ENCODE measurements at regions not wholly inside any gene's neighbourhood (a gene's known extent, or its start where the extent isn't known, plus 50 kb on each side); places are given as distances from the start of the nearest gene placed in this dataset.
"Not testable (repeated sequence)": the region's sequence is repeated elsewhere in the genome, so short reads cannot be mapped to it uniquely, and the experiment has no call there.

DNA sequence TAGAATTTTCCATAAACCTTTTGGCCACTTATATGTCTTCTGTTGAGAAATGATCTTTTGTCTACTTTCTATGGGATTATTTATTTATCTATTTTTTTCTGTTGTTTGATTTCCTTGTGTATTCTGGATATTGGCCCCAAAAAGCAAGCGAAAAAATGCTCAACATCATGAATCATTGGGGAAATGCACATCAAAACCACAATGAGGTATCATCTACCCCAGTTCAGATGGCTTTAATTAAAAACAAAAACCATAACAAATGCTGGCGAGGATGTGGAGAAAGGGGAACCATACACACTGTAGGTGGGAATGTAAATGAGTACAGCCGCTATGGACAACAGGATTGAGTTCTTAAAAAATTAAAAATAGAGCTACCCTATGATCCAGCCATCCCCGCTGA, 125.0 kb upstream of the LPCAT1 start:
- no peaks in the 10 kb centered on the region for H3K79me2 ChIP-seq (ENCODE audit: low read length)

DNA sequence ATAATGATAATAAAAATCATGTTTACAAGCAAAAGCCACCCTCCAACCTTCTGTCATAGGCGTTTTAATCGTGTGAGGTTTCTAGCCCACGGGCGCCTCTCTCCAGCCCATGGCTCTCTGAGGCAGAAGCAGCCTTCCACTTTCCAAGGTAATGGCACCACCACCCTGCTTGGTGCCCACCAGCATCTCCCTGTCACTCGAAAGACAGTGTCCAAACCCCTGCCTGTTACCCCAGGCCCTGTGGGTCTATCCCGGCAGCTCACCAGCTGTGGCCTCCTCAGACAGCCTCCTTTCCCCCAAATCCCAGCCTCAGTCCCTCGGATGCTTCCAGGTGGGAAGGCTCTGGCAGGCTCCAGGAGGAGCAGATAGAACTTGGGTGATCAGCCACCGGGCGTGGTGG, 123.8 kb upstream of the LPCAT1 start:
- Histone ChIP-seq H3F3A (ENCODE audit: insufficient read depth, low read length) (no peaks in the 10 kb centered on the region), H2AFZ (ENCODE audit: low read length) (no peak overlapping the region), H3K9ac (ENCODE audit: low read length) (no peak overlapping the region), H3K4me3 (ENCODE audit: low read length) (no peak overlapping the region), H3K27ac (ENCODE audit: low read length) (no peak overlapping the region), H3K79me2 (ENCODE audit: low read length) (no peaks in the 10 kb centered on the region), H3K9me2 (replicated peaks; ENCODE audit: insufficient read depth, low read length) (no peaks in the 10 kb centered on the region), H3K4me2 (ENCODE audit: low read depth, low read length) (no peak overlapping the region), H3K9me3 (replicated peaks; ENCODE audit: insufficient read depth, low read length) (no peaks in the 10 kb centered on the region), H3K27me3 (replicated peaks; ENCODE audit: insufficient read depth, low read length) (peaks cover 7% of the 10 kb centered on the region), H3K36me3 (replicated peaks; ENCODE audit: insufficient read depth, low read length) (no peaks in the 10 kb centered on the region), H3K4me1 (ENCODE audit: low read length) (0 out of 2 replicates have a peak, but pooled peaks cover 3% of the 10 kb centered on the region), H4K20me1 (ENCODE audit: insufficient read depth, low read length) (no peaks in the 10 kb centered on the region)
- no peak for DNase-seq
- TF ChIP-seq EZH2 (optimal IDR thresholded peaks at IDR 0.05; ENCODE audit: low read depth, low read length) = no peak
- no peak for TF ChIP-seq EZH2phosphoT487 (IDR thresholded peaks at IDR 0.05; ENCODE audit: low read length)
- TF ChIP-seq, protein P1, sequence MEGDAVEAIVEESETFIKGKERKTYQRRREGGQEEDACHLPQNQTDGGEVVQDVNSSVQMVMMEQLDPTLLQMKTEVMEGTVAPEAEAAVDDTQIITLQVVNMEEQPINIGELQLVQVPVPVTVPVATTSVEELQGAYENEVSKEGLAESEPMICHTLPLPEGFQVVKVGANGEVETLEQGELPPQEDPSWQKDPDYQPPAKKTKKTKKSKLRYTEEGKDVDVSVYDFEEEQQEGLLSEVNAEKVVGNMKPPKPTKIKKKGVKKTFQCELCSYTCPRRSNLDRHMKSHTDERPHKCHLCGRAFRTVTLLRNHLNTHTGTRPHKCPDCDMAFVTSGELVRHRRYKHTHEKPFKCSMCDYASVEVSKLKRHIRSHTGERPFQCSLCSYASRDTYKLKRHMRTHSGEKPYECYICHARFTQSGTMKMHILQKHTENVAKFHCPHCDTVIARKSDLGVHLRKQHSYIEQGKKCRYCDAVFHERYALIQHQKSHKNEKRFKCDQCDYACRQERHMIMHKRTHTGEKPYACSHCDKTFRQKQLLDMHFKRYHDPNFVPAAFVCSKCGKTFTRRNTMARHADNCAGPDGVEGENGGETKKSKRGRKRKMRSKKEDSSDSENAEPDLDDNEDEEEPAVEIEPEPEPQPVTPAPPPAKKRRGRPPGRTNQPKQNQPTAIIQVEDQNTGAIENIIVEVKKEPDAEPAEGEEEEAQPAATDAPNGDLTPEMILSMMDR (IDR thresholded peaks at IDR 0.05; ENCODE audit: low read length) = no peak

More for the DNA sequence above, 125.0 kb upstream of the LPCAT1 start:
- no peak overlapping the region for H3K27ac ChIP-seq (ENCODE audit: low read length)
- peaks cover 14% of the 10 kb centered on the region for H3K27me3 ChIP-seq (replicated peaks; ENCODE audit: insufficient read depth, low read length)
- H2AFZ ChIP-seq (ENCODE audit: low read length) = no peak overlapping the region
- H3K36me3 ChIP-seq (replicated peaks; ENCODE audit: insufficient read depth, low read length) = no peaks in the 10 kb centered on the region
- no peaks in the 10 kb centered on the region for H3F3A ChIP-seq (ENCODE audit: insufficient read depth, low read length)
- TF ChIP-seq EZH2phosphoT487 (IDR thresholded peaks at IDR 0.05; ENCODE audit: low read length) (no peak), EZH2 (optimal IDR thresholded peaks at IDR 0.05; ENCODE audit: low read depth, low read length) (no peak)
- TF ChIP-seq, protein P1 (IDR thresholded peaks at IDR 0.05; ENCODE audit: low read length) = no peak
- H3K4me1 ChIP-seq (ENCODE audit: low read length) = peaks cover 7% of the 10 kb centered on the region; the same call in 1 of the 2 replicates
- H3K4me2 ChIP-seq (ENCODE audit: low read depth, low read length) = no peak overlapping the region
- no peak overlapping the region for H3K9ac ChIP-seq (ENCODE audit: low read length)
- H3K4me3 ChIP-seq (ENCODE audit: low read length) = no peak overlapping the region
- no peak for DNase-seq
- H3K9me3 ChIP-seq (replicated peaks; ENCODE audit: insufficient read depth, low read length) = no peaks in the 10 kb centered on the region
- H4K20me1 ChIP-seq (ENCODE audit: insufficient read depth, low read length) = no peaks in the 10 kb centered on the region
- no peaks in the 10 kb centered on the region for H3K9me2 ChIP-seq (replicated peaks; ENCODE audit: insufficient read depth, low read length)

DNA sequence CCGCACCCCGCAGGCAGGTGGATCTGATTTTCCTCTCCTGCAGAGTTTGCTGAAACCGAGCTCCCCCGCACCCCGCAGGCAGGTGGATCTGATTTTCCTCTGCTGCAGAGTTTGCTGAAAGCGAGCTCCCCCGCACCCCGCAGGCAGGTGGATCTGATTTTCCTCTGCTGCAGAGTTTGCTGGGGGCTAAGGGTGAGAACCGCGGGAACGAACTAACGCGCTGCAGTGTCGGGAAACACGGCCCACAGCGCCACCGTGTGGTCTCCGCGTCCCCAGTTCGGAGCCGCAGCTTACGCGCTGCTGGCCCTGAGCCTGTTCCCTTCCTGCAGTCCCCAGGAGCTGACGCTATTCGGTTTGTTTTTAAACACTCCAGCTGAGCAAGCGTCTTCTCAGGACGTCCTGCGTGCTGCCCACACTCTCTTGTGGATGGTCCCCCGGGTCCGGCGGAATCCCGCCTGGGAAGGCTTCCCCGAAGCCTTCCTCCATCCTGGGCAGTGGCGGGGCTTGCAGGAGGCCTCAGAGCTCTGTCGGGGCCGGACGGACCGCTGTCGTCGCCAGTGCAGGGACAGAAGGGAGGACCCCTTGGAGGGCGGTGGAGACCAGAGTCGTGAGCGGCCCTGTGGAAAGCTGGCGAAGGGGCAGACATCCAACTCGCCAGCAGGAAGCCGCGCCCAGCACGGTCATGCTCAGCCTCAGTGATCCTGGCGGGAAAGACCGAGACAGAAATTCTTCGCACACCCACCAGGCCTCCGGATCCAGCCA, 121.2 kb upstream of the LPCAT1 start:
- no peaks in the 10 kb centered on the region for H3F3A ChIP-seq (ENCODE audit: insufficient read depth, low read length)
- no peak for TF ChIP-seq EZH2phosphoT487 (IDR thresholded peaks at IDR 0.05; ENCODE audit: low read length)
- TF ChIP-seq, protein P1 (IDR thresholded peaks at IDR 0.05; ENCODE audit: low read length) = peak; percentile 68
- peak; percentile 87 for DNase-seq
- H2AFZ ChIP-seq (ENCODE audit: low read length) = peak overlapping the region; percentile 64
- no peak overlapping the region for H3K27ac ChIP-seq (ENCODE audit: low read length)
- H3K4me3 ChIP-seq (ENCODE audit: low read length) = peak overlapping the region; percentile 36
- no peaks in the 10 kb centered on the region for H4K20me1 ChIP-seq (ENCODE audit: insufficient read depth, low read length)
- peak overlapping the region; percentile 68; the same call in 1 of the 2 replicates for H3K4me2 ChIP-seq (ENCODE audit: low read depth, low read length)
- peaks cover 6% of the 10 kb centered on the region; the same call in 1 of the 2 replicates for H3K4me1 ChIP-seq (ENCODE audit: low read length)
- H3K27me3 ChIP-seq (replicated peaks; ENCODE audit: insufficient read depth, low read length) = peaks cover 5% of the 10 kb centered on the region
- no peaks in the 10 kb centered on the region for H3K9me2 ChIP-seq (replicated peaks; ENCODE audit: insufficient read depth, low read length)
- no peaks in the 10 kb centered on the region for H3K36me3 ChIP-seq (replicated peaks; ENCODE audit: insufficient read depth, low read length)
- no peaks in the 10 kb centered on the region for H3K79me2 ChIP-seq (ENCODE audit: low read length)
- H3K9ac ChIP-seq (ENCODE audit: low read length) = no peak overlapping the region
- no peaks in the 10 kb centered on the region for H3K9me3 ChIP-seq (replicated peaks; ENCODE audit: insufficient read depth, low read length)

DNA sequence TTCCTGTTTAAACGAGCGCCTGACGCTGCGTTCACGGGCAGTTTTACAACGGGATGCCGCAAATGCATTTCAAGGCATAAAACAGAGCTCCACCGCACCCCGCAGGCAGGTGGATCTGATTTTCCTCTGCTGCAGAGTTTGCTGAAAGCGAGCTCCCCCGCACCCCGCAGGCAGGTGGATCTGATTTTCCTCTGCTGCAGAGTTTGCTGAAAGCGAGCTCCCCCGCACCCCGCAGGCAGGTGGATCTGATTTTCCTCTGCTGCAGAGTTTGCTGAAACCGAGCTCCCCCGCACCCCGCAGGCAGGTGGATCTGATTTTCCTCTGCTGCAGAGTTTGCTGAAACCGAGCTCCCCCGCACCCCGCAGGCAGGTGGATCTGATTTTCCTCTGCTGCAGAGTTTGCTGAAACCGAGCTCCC, 120.6 kb upstream of the LPCAT1 start:
- not testable (repeated sequence) for H3K79me2 ChIP-seq (ENCODE audit: low read length); H3K9me3 ChIP-seq (replicated peaks; ENCODE audit: insufficient read depth, low read length); H3K36me3 ChIP-seq (replicated peaks; ENCODE audit: insufficient read depth, low read length); H2AFZ ChIP-seq (ENCODE audit: low read length); H3K4me3 ChIP-seq (ENCODE audit: low read length); H3F3A ChIP-seq (ENCODE audit: insufficient read depth, low read length); DNase-seq; H3K27ac ChIP-seq (ENCODE audit: low read length); H3K27me3 ChIP-seq (replicated peaks; ENCODE audit: insufficient read depth, low read length); H3K4me1 ChIP-seq (ENCODE audit: low read length); H3K9me2 ChIP-seq (replicated peaks; ENCODE audit: insufficient read depth, low read length); H4K20me1 ChIP-seq (ENCODE audit: insufficient read depth, low read length); H3K9ac ChIP-seq (ENCODE audit: low read length)
- H3K4me2 ChIP-seq (ENCODE audit: low read depth, low read length) = peak overlapping the region; percentile 39; the same call in 1 of the 2 replicates
